Fibroblast of the aortic adventitia (primary cell): ENCODE measurements at regions not wholly inside any gene's neighbourhood (a gene's known extent, or its start where the extent isn't known, plus 50 kb on each side); places are given as distances from the start of the nearest gene placed in this dataset.

Experiments
- DNase-seq: peaks from one replicate; pipeline ENCODE4 v3.0.0-alpha.2; 2010; ENCODE audit warnings: low read depth
- H3K4me3 ChIP-seq: 2 replicates; pipeline ENCODE4 v1.5.1; 2011; ENCODE audit warnings: low read depth, mild to moderate bottlenecking, control low read depth, low read length, moderate library complexity
- CTCF ChIP-seq: IDR thresholded peaks from 2 replicates; pipeline ENCODE4 v1.5.1; 2011; ENCODE audit warnings: mild to moderate bottlenecking, low read length, control low read depth, inconsistent platforms; ENCODE audit not compliant: insufficient read depth

- TF ChIP-seq CTCF = no peak
- DNase-seq = no peak
- H3K4me3 ChIP-seq = no peak overlapping the region
Measured at GRCh38 chr7:1380231-1380815, 78.9 kb downstream of the MICALL2 start.

GRCh38 chr7:1380821-1381580 lies 78.3 kb downstream of the MICALL2 start:
- no peak for DNase-seq
- no peak for TF ChIP-seq CTCF
- H3K4me3 ChIP-seq = no peak overlapping the region

DNA sequence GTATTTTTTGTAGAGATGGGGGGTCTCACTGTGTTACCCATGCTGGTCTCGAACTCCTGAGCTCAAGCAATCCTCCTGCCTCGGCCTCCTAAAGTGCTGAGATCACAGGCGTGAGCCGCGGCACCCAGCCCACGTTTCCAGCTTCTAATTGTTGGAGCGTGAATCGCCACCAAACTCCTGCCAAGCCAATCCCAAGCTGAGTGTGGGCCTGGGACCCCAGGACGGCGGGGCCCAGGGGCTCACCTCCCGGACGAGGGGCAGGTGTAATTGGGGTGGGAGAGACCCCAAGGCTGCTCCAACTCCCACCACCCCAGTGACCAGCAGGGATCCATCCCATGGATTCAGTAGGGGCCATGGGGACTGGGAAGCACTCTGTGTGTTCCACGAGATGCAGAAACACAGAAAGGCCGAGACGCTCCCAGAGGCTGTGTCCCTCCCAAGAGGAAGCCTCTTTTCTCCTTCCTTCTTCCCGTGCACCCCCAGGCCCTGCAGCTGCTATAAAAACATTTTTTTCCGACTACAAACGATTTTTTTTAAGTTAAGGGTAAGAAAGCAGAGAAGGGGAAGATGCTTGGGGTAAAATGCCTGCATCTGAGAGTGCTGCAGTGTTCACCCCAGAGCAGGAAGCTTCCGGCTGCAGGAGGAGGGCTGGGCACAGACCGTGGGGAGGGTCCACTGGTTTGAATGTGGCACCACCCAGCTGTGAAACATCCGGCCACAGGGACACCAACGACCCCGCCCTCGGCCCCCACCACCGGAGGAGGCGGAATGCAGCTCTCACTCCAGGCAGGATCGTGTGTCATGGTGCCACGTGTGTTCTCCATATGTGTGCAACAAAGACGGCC lies 76.5 kb downstream of the MICALL2 start:
- no peak for DNase-seq
- H3K4me3 ChIP-seq = no peak overlapping the region
- no peak for TF ChIP-seq CTCF

DNA sequence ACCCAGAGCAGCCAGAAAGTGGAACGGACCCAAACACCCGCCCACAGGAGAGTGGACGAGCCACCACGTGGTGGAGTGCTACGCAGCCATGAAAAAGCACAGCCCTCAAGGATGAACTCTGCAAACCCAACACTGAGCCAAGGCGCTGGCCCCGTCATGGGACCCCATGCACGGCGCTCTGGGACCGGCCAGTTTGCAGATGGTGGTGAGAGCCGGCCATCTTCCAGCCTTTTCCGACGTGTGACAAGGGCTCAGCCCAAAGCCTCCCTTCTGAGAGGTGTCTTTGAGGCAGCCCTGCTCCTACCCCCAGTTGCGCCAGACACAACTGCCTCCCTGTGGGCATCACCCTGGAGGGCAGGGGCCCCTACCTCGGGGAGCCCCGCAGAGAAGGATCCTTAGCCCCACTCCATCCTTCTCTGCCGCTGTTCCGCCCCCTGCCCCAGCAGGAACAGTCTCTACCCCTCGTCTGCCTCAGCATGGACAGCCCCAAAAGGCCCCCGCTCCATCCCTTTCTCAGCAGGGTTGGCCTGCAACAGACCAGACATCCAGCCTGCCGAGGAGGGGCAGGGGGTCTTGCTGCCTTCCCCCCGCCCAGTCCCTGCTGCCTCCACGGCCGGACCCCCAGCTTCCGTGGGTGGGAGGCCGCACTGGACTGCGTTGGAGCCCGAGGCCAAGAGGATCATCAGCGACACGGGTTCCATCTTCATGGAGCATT lies 75.7 kb downstream of the MICALL2 start:
- no peak for TF ChIP-seq CTCF
- no peak for DNase-seq
- no peak overlapping the region for H3K4me3 ChIP-seq

GRCh38 chr7:1384113-1384415 lies 75.2 kb downstream of the MICALL2 start:
- TF ChIP-seq CTCF = no peak
- DNase-seq = no peak

More at GRCh38 chr7:1384113-1384415, 75.2 kb downstream of the MICALL2 start:
- no peak overlapping the region for H3K4me3 ChIP-seq
